ENCODE measurements at regions not wholly inside any gene's neighbourhood (a gene's known extent, or its start where the extent isn't known, plus 50 kb on each side); places are given as distances from the start of the nearest gene placed in this dataset.

DNA sequence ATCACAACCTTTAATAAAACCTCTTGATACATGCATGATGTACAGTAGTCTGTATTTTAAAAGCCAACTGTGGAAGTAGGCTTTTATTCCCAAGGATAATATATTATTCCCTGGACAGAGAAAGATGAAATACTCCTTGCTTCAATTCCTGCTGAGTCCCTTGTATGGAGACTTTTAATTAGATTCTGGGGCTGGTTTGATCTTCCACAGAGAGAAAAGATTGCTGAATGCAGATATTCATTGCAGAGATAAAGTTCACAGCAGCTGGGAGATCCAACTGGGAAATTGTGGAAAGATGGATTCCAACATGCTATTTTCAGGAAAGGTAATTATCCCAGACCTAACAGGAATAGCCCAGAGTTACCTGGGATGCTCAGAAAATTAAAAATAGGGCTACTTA is 607.0 kb upstream of the HS6ST1 start:
- TF ChIP-seq, protein P1, sequence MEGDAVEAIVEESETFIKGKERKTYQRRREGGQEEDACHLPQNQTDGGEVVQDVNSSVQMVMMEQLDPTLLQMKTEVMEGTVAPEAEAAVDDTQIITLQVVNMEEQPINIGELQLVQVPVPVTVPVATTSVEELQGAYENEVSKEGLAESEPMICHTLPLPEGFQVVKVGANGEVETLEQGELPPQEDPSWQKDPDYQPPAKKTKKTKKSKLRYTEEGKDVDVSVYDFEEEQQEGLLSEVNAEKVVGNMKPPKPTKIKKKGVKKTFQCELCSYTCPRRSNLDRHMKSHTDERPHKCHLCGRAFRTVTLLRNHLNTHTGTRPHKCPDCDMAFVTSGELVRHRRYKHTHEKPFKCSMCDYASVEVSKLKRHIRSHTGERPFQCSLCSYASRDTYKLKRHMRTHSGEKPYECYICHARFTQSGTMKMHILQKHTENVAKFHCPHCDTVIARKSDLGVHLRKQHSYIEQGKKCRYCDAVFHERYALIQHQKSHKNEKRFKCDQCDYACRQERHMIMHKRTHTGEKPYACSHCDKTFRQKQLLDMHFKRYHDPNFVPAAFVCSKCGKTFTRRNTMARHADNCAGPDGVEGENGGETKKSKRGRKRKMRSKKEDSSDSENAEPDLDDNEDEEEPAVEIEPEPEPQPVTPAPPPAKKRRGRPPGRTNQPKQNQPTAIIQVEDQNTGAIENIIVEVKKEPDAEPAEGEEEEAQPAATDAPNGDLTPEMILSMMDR (IDR thresholded peaks at IDR 0.05; ENCODE audit: insufficient read depth, low read length, poor library complexity, severe bottlenecking) = no peak
- no peak for TF ChIP-seq EZH2phosphoT487 (conservative IDR thresholded peaks at IDR 0.05; ENCODE audit: low read length)
